H1 (cell line): ENCODE measurements at regions not wholly inside any gene's neighbourhood (a gene's known extent, or its start where the extent isn't known, plus 50 kb on each side); places are given as distances from the start of the nearest gene placed in this dataset.

Experiments used
- CHD2 ChIP-seq: IDR thresholded peaks from 2 replicates; pipeline ENCODE4 v1.6.1; 2012; ENCODE audit warnings: low read length, improper control_type of control experiment
- JUND ChIP-seq: IDR thresholded peaks from 2 replicates; pipeline ENCODE4 v1.6.1; 2011; ENCODE audit warnings: mild to moderate bottlenecking, improper control_type of control experiment, low read length
- KDM1A ChIP-seq: fragments of 200-600, 300-600 bp; sonication (generic); IDR thresholded peaks from 2 replicates; pipeline ENCODE4 v1.7.1; 2016; ENCODE audit warnings: mild to moderate bottlenecking, low read length, borderline replicate concordance
- NRF1 ChIP-seq: IDR thresholded peaks from 2 replicates; pipeline ENCODE4 v1.6.1; 2011; ENCODE audit warnings: mild to moderate bottlenecking, low read depth, low read length, improper control_type of control experiment
- POU5F1 ChIP-seq: IDR thresholded peaks from 2 replicates; pipeline ENCODE4 v1.6.1; 2011; ENCODE audit warnings: low read depth, mild to moderate bottlenecking, low read length, moderate library complexity
- SP4 ChIP-seq: IDR thresholded peaks from 2 replicates; pipeline ENCODE4 v1.6.1; 2012; ENCODE audit warnings: low read length, inconsistent platforms
- SRF ChIP-seq: IDR thresholded peaks from 2 replicates; pipeline ENCODE4 v1.6.1; 2011; ENCODE audit warnings: mild to moderate bottlenecking, low read depth, low read length, moderate library complexity
- YY1 ChIP-seq: IDR thresholded peaks from 2 replicates; pipeline ENCODE4 v1.6.1; 2011; ENCODE audit warnings: low read depth, mild to moderate bottlenecking, low read length
- TF ChIP-seq, protein P1 (sequence below): fragments of 300-600 bp; sonication (generic); IDR thresholded peaks from 2 replicates; pipeline ENCODE4 v1.7.1; 2012; ENCODE audit warnings: low read length, moderate library complexity, mild to moderate bottlenecking, inconsistent platforms; ENCODE audit not compliant: insufficient replicate concordance
- TF ChIP-seq, protein P2 (sequence below): IDR thresholded peaks from 2 replicates; pipeline ENCODE4 v1.6.1; 2012; ENCODE audit warnings: low read length, inconsistent platforms
- TF ChIP-seq, protein P3 (sequence below): IDR thresholded peaks from 2 replicates; pipeline ENCODE4 v1.6.1; 2011; ENCODE audit warnings: low read depth, mild to moderate bottlenecking, low read length; ENCODE audit not compliant: insufficient read depth

DNA sequence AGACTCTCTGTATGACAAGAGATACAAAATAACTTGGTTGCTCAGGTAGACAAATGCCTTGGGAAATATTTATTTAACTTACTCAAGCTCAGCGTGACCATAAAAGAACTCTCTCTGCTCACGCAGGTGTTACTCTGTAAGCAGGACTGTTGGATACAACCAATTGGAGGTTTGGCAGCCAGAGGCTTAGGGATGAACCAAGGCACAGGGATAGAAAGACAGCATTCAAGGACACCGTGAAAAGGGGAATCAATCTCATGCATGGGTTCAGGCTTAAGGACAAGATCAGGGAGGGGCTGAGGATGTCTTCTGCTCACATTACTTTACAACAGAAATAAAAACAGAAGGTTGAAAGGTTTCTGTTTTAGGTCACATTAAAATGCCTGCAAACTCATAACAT is 389.0 kb upstream of the BRINP1 start (continued):
- TF ChIP-seq, protein P1, sequence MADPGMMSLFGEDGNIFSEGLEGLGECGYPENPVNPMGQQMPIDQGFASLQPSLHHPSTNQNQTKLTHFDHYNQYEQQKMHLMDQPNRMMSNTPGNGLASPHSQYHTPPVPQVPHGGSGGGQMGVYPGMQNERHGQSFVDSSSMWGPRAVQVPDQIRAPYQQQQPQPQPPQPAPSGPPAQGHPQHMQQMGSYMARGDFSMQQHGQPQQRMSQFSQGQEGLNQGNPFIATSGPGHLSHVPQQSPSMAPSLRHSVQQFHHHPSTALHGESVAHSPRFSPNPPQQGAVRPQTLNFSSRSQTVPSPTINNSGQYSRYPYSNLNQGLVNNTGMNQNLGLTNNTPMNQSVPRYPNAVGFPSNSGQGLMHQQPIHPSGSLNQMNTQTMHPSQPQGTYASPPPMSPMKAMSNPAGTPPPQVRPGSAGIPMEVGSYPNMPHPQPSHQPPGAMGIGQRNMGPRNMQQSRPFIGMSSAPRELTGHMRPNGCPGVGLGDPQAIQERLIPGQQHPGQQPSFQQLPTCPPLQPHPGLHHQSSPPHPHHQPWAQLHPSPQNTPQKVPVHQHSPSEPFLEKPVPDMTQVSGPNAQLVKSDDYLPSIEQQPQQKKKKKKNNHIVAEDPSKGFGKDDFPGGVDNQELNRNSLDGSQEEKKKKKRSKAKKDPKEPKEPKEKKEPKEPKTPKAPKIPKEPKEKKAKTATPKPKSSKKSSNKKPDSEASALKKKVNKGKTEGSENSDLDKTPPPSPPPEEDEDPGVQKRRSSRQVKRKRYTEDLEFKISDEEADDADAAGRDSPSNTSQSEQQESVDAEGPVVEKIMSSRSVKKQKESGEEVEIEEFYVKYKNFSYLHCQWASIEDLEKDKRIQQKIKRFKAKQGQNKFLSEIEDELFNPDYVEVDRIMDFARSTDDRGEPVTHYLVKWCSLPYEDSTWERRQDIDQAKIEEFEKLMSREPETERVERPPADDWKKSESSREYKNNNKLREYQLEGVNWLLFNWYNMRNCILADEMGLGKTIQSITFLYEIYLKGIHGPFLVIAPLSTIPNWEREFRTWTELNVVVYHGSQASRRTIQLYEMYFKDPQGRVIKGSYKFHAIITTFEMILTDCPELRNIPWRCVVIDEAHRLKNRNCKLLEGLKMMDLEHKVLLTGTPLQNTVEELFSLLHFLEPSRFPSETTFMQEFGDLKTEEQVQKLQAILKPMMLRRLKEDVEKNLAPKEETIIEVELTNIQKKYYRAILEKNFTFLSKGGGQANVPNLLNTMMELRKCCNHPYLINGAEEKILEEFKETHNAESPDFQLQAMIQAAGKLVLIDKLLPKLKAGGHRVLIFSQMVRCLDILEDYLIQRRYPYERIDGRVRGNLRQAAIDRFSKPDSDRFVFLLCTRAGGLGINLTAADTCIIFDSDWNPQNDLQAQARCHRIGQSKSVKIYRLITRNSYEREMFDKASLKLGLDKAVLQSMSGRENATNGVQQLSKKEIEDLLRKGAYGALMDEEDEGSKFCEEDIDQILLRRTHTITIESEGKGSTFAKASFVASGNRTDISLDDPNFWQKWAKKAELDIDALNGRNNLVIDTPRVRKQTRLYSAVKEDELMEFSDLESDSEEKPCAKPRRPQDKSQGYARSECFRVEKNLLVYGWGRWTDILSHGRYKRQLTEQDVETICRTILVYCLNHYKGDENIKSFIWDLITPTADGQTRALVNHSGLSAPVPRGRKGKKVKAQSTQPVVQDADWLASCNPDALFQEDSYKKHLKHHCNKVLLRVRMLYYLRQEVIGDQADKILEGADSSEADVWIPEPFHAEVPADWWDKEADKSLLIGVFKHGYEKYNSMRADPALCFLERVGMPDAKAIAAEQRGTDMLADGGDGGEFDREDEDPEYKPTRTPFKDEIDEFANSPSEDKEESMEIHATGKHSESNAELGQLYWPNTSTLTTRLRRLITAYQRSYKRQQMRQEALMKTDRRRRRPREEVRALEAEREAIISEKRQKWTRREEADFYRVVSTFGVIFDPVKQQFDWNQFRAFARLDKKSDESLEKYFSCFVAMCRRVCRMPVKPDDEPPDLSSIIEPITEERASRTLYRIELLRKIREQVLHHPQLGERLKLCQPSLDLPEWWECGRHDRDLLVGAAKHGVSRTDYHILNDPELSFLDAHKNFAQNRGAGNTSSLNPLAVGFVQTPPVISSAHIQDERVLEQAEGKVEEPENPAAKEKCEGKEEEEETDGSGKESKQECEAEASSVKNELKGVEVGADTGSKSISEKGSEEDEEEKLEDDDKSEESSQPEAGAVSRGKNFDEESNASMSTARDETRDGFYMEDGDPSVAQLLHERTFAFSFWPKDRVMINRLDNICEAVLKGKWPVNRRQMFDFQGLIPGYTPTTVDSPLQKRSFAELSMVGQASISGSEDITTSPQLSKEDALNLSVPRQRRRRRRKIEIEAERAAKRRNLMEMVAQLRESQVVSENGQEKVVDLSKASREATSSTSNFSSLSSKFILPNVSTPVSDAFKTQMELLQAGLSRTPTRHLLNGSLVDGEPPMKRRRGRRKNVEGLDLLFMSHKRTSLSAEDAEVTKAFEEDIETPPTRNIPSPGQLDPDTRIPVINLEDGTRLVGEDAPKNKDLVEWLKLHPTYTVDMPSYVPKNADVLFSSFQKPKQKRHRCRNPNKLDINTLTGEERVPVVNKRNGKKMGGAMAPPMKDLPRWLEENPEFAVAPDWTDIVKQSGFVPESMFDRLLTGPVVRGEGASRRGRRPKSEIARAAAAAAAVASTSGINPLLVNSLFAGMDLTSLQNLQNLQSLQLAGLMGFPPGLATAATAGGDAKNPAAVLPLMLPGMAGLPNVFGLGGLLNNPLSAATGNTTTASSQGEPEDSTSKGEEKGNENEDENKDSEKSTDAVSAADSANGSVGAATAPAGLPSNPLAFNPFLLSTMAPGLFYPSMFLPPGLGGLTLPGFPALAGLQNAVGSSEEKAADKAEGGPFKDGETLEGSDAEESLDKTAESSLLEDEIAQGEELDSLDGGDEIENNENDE: no peak
- TF ChIP-seq NRF1 (no peak), SRF (no peak), CHD2 (no peak), SP4 (no peak), JUND (no peak), KDM1A (no peak), YY1 (no peak), POU5F1 (no peak)
- TF ChIP-seq, protein P2, sequence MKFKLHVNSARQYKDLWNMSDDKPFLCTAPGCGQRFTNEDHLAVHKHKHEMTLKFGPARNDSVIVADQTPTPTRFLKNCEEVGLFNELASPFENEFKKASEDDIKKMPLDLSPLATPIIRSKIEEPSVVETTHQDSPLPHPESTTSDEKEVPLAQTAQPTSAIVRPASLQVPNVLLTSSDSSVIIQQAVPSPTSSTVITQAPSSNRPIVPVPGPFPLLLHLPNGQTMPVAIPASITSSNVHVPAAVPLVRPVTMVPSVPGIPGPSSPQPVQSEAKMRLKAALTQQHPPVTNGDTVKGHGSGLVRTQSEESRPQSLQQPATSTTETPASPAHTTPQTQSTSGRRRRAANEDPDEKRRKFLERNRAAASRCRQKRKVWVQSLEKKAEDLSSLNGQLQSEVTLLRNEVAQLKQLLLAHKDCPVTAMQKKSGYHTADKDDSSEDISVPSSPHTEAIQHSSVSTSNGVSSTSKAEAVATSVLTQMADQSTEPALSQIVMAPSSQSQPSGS: no peak
- TF ChIP-seq, protein P3, sequence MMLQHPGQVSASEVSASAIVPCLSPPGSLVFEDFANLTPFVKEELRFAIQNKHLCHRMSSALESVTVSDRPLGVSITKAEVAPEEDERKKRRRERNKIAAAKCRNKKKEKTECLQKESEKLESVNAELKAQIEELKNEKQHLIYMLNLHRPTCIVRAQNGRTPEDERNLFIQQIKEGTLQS: no peak
